Natural killer cell (primary cell): ENCODE measurements at regions not wholly inside any gene's neighbourhood (a gene's known extent, or its start where the extent isn't known, plus 50 kb on each side); places are given as distances from the start of the nearest gene placed in this dataset.

ENCODE experiments used
- ATAC-seq, 3 donors: fragments of 150-1000 bp in 2 of 3; fragments of 200-7000 bp in 1 of 3; cut with Tn5 transposase; 1 replicate in 1 of 3; 2 replicates in 2 of 3; pipeline ENCODE4 v1.10.0; 2021; ENCODE audit warnings: mild to moderate bottlenecking in 2 of 3, moderate library complexity in 2 of 3
- DNase-seq, 2 donors: peaks; one replicate each; pipeline versions ENCODE4 v3.0.0 to v3.0.0-alpha.2; 2013 to 2021; ENCODE audit warnings: mixed read lengths in 1 of 2
- H3K27ac ChIP-seq: one replicate; pipeline ENCODE4 v1.5.1; 2013; ENCODE audit warnings: mild to moderate bottlenecking, low read length
- H3K27me3 ChIP-seq: one replicate; pipeline ENCODE4 v1.6.1; 2013; ENCODE audit warnings: low read length; ENCODE audit not compliant: control insufficient read depth, insufficient read depth
- H3K36me3 ChIP-seq: one replicate; pipeline ENCODE4 v1.6.1; 2013; ENCODE audit warnings: low read length; ENCODE audit not compliant: control insufficient read depth, insufficient read depth
- H3K4me1 ChIP-seq: one replicate; pipeline ENCODE4 v1.6.1; 2013; ENCODE audit warnings: low read length; ENCODE audit not compliant: control insufficient read depth, insufficient read depth
- H3K4me3 ChIP-seq: one replicate; pipeline ENCODE4 v1.5.1; 2013; ENCODE audit warnings: low read length
- H3K9me3 ChIP-seq: one replicate; pipeline ENCODE4 v1.6.1; 2013; ENCODE audit warnings: low read length; ENCODE audit not compliant: control insufficient read depth, insufficient read depth
- H3K27ac Mint-ChIP-seq, 2 donors: one replicate each; pipeline ENCODE4 v1.8.0; 2022; ENCODE audit warnings: mild to moderate bottlenecking in 2 of 2, mixed read lengths in 2 of 2, moderate library complexity in 1 of 2
- H3K27me3 Mint-ChIP-seq, 2 donors: one replicate each; pipeline ENCODE4 v1.8.0; 2022; ENCODE audit warnings: low read depth in 2 of 2, mixed read lengths in 2 of 2
- H3K36me3 Mint-ChIP-seq: one replicate; pipeline ENCODE4 v1.8.0; 2022; ENCODE audit warnings: mixed read lengths
- H3K4me1 Mint-ChIP-seq, 2 donors: one replicate each; pipeline ENCODE4 v1.8.0; 2022; ENCODE audit warnings: mixed read lengths in 2 of 2
- H3K4me3 Mint-ChIP-seq: one replicate; pipeline ENCODE4 v1.8.0; 2022; ENCODE audit warnings: mild to moderate bottlenecking, moderate library complexity, mixed read lengths
- H3K9me3 Mint-ChIP-seq, 2 donors: one replicate each; pipeline ENCODE4 v1.8.0; 2022; ENCODE audit warnings: mixed read lengths in 2 of 2
- WGBS: methylation state at CpG from one replicate; pipeline ENCODE4 v1.1.7; 2013; ENCODE audit warnings: missing lambda C conversion rate; ENCODE audit not compliant: insufficient coverage; 5-methylcytosine and 5-hydroxymethylcytosine counted together
- intact Hi-C: fragments of 100-400 bp; cut with micrococcal nuclease; formaldehyde crosslinking; loops from one replicate; pipeline ENCODE4 v1.14.2; 2022
- TF ChIP-seq, protein P1 (sequence below): fragments of 200-600 bp; IDR thresholded peaks from one replicate; pipeline ENCODE4 v1.8.0; 2022; ENCODE audit warnings: antibody characterized with exemption

DNA sequence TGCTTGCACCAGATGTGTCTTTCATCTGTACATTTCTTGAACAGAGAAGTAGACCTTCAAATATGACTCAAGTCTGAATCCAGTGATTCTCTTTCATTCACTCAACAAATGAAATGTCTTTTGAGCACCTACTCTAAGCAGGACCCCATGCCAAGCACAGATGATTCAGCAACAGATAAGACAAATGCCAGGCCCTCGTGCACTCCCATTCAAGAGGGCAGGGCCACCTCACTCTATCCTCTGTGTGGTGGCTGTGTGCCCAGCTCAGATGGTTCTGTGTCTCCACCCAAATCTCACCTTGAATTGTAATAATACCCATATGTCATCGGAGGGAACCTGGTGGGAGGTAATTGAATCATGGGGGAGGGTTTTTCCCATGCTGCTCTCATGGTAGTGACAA, 74.1 kb upstream of the NKD1 start:
- Mint-ChIP-seq H3K9me3 (no peaks in the 10 kb centered on the region), H3K4me3 (no peak overlapping the region), H3K36me3 (no peaks in the 10 kb centered on the region), H3K27ac (no peak overlapping the region), H3K4me1 (no peaks in the 10 kb centered on the region), H3K27me3 (peaks cover 31 to 34% of the 10 kb centered on the region in 2 donors)
- TF ChIP-seq, protein P1, sequence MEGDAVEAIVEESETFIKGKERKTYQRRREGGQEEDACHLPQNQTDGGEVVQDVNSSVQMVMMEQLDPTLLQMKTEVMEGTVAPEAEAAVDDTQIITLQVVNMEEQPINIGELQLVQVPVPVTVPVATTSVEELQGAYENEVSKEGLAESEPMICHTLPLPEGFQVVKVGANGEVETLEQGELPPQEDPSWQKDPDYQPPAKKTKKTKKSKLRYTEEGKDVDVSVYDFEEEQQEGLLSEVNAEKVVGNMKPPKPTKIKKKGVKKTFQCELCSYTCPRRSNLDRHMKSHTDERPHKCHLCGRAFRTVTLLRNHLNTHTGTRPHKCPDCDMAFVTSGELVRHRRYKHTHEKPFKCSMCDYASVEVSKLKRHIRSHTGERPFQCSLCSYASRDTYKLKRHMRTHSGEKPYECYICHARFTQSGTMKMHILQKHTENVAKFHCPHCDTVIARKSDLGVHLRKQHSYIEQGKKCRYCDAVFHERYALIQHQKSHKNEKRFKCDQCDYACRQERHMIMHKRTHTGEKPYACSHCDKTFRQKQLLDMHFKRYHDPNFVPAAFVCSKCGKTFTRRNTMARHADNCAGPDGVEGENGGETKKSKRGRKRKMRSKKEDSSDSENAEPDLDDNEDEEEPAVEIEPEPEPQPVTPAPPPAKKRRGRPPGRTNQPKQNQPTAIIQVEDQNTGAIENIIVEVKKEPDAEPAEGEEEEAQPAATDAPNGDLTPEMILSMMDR = no peak
- H3K4me1 ChIP-seq = no peaks in the 10 kb centered on the region
- no peaks in the 10 kb centered on the region for H3K36me3 ChIP-seq
- H3K27me3 ChIP-seq = no peaks in the 10 kb centered on the region
- DNase-seq (no peak), ATAC-seq (no peak)
- intact Hi-C loops = no loop called here
- H3K4me3 ChIP-seq = no peak overlapping the region
- no peaks in the 10 kb centered on the region for H3K9me3 ChIP-seq
- 53% methylated on average over 1 of the region's 2 CpGs for WGBS
- no peak overlapping the region for H3K27ac ChIP-seq

DNA sequence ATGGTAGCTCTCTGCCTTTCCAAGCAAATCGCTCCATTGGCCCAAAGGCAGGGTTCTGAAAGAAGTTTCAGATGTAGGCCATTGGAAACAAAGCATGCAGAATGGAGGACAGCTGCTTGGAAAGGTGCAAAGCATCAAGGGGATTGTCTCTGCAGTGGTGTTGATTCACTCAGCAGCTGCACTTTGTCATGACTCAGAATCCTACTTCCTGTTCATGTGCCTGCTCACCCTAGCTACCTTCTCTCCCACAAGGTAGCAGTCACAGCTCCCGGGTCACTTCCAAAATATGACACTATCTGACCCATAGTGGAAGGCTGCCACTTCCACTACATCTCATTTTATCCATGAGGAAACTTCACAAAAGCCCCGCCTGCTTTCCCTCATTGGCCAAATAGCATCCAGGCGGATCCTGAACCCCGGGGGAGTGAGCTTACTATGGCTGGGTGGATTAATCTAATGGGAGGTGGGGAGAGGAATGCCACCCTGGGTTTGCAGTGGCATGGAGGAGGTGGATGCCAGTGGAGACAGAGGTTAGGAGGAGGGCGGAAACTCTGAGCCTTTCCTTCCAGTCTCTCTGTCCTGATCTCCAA, 74.7 kb upstream of the NKD1 start:
- Mint-ChIP-seq H3K36me3 (no peaks in the 10 kb centered on the region), H3K4me1 (no peaks in the 10 kb centered on the region), H3K27ac (no peak overlapping the region), H3K9me3 (no peaks in the 10 kb centered on the region), H3K27me3 (peaks cover 38 to 40% of the 10 kb centered on the region in 2 donors), H3K4me3 (no peak overlapping the region)
- Histone ChIP-seq H3K27ac (no peak overlapping the region), H3K27me3 (no peaks in the 10 kb centered on the region), H3K4me1 (no peaks in the 10 kb centered on the region), H3K9me3 (no peaks in the 10 kb centered on the region), H3K36me3 (no peaks in the 10 kb centered on the region), H3K4me3 (no peak overlapping the region)
- intact Hi-C loops = no loop called here
- ATAC-seq (no peak), DNase-seq (no peak)
- 75% methylated on average over 6 of the region's 6 CpGs for WGBS
- TF ChIP-seq, protein P1 = no peak

DNA sequence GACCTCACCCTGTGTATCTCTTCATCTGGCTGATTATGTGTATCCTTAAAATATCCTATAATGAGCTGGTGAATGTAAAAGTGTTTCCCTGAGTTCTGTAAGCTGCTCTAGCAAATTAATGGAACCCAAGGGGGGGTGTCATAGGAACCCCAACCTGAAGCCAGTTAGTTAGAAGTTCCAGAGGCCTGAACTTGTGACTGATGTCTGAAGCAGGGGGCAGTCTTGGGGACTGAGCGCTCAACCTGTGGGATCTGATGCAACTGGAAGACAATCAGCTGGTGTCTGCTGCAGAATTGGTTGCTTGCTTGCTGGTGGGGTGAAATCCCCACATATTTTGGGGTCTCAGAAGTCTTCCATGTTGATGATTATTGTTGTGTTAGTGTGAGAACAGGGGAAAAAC, 75.7 kb upstream of the NKD1 start:
- Histone ChIP-seq H3K27me3 (peaks cover 5% of the 10 kb centered on the region), H3K4me3 (no peak overlapping the region), H3K4me1 (no peaks in the 10 kb centered on the region), H3K36me3 (no peaks in the 10 kb centered on the region), H3K27ac (no peak overlapping the region), H3K9me3 (no peaks in the 10 kb centered on the region)
- DNase-seq (no peak), ATAC-seq (no peak)
- Mint-ChIP-seq H3K36me3 (no peaks in the 10 kb centered on the region), H3K9me3 (no peaks in the 10 kb centered on the region), H3K27ac (no peak overlapping the region), H3K4me1 (no peaks in the 10 kb centered on the region), H3K27me3 (peaks cover 31 to 36% of the 10 kb centered on the region in 2 donors), H3K4me3 (no peak overlapping the region)
- 88% methylated on average over 1 of the region's 1 CpG for WGBS
- TF ChIP-seq, protein P1 = no peak
- intact Hi-C loops = no loop called here

GRCh38 chr16:50470687-50471086, 77.5 kb upstream of the NKD1 start:
- intact Hi-C loops = no loop called here

More at GRCh38 chr16:50470687-50471086, 77.5 kb upstream of the NKD1 start:
- no peaks in the 10 kb centered on the region for H3K9me3 Mint-ChIP-seq
- peaks cover 38 to 43% of the 10 kb centered on the region in 2 donors for H3K27me3 Mint-ChIP-seq
- no peaks in the 10 kb centered on the region for H3K36me3 Mint-ChIP-seq
- WGBS = 94% methylated on average over 3 of the region's 3 CpGs
- TF ChIP-seq, protein P1 = no peak
- Histone ChIP-seq H3K36me3 (no peaks in the 10 kb centered on the region), H3K9me3 (no peaks in the 10 kb centered on the region), H3K4me3 (no peak overlapping the region), H3K27ac (no peak overlapping the region), H3K27me3 (peaks cover 12% of the 10 kb centered on the region), H3K4me1 (no peaks in the 10 kb centered on the region)
- ATAC-seq (no peak), DNase-seq (no peak)
- H3K27ac Mint-ChIP-seq = no peak overlapping the region
- H3K4me3 Mint-ChIP-seq = no peak overlapping the region
- H3K4me1 Mint-ChIP-seq = no peaks in the 10 kb centered on the region
